ENCODE measurements at regions not wholly inside any gene's neighbourhood (a gene's known extent, or its start where the extent isn't known, plus 50 kb on each side); places are given as distances from the start of the nearest gene placed in this dataset.

DNA sequence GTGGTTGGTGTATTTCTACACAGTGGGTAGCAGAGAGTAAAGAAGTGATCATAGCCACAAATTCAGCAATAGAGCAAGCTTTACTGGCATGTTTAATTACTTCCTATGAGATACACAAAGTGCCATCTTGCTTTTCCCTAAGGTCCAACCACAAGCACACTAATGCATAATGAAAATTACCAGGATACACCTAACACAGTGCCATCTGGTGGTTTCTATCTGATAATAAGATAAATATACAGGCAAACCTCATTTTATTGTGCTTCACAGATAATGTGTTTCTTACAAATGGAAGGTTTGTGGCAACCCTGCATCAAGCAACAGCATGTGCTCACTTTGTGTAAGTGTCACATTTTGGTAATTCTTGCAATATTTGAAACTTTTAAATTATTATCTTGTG lies 223.0 kb downstream of the NSUN3 start:
- H3K27me3 ChIP-seq (ENCODE audit: control insufficient read depth, insufficient read depth, low read length) = no peaks in the 10 kb centered on the region
- intact Hi-C loops (cut with micrococcal nuclease) = no loop called here
- no peak overlapping the region for H3K4me3 ChIP-seq (ENCODE audit: low read length)
- no peaks in the 10 kb centered on the region for H3K9me3 ChIP-seq (ENCODE audit: control insufficient read depth, insufficient read depth, low read length)
- Mint-ChIP-seq H3K9me3 (peaks cover 0 to 4% of the 10 kb centered on the region in 2 donors), H3K27ac (no peak overlapping the region), H3K27me3 (ENCODE audit: low read depth in 2 of 2) (no peaks in the 10 kb centered on the region), H3K4me1 (no peaks in the 10 kb centered on the region), H3K4me3 (no peak overlapping the region), H3K36me3 (no peaks in the 10 kb centered on the region)
- DNase-seq (no peak), ATAC-seq (no peak)
- H3K4me1 ChIP-seq (ENCODE audit: control insufficient read depth, insufficient read depth, low read length) = no peaks in the 10 kb centered on the region
- no peak overlapping the region for H3K27ac ChIP-seq (ENCODE audit: low read length)
- H3K36me3 ChIP-seq (ENCODE audit: control insufficient read depth, insufficient read depth, low read length) = no peaks in the 10 kb centered on the region
- TF ChIP-seq CTCF (IDR thresholded peaks at IDR 0.05) = no peak

DNA sequence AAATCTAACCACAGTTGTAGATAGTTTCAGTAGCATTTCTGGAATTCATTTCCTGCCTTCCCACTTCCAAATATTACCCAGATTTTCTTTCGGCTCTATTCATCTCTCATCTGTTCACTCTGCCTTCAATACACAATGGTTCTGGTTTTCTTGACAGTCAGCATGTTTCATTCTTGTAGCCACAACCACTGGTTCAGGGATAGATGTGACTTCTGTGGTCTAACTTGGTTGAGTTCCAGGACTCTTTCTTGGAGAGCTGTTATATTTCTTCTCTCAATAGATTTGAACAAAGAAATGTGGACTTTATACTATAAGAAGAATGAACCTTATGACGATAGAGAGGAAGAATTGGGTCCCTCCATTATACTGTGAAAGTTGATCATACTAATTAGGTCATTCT lies 228.8 kb downstream of the NSUN3 start:
- DNase-seq = no peak
- no peak overlapping the region for H3K27ac Mint-ChIP-seq
- no peaks in the 10 kb centered on the region for H3K4me1 Mint-ChIP-seq
- Histone ChIP-seq H3K27me3 (ENCODE audit: control insufficient read depth, insufficient read depth, low read length) (no peaks in the 10 kb centered on the region), H3K36me3 (ENCODE audit: control insufficient read depth, insufficient read depth, low read length) (no peaks in the 10 kb centered on the region), H3K4me1 (ENCODE audit: control insufficient read depth, insufficient read depth, low read length) (no peaks in the 10 kb centered on the region), H3K27ac (ENCODE audit: low read length) (no peak overlapping the region), H3K9me3 (ENCODE audit: control insufficient read depth, insufficient read depth, low read length) (no peaks in the 10 kb centered on the region), H3K4me3 (ENCODE audit: low read length) (no peak overlapping the region)
- H3K36me3 Mint-ChIP-seq = no peaks in the 10 kb centered on the region
- WGBS (ENCODE audit: insufficient coverage) = 68% methylated on average over 2 of the region's 2 CpGs
- H3K4me3 Mint-ChIP-seq = no peak overlapping the region
- TF ChIP-seq CTCF (IDR thresholded peaks at IDR 0.05) = no peak
- intact Hi-C loops (cut with micrococcal nuclease) = no loop called here
- ATAC-seq = no peak
- peaks cover 3 to 8% of the 10 kb centered on the region in 2 donors for H3K9me3 Mint-ChIP-seq
- no peaks in the 10 kb centered on the region for H3K27me3 Mint-ChIP-seq (ENCODE audit: low read depth in 2 of 2)

DNA sequence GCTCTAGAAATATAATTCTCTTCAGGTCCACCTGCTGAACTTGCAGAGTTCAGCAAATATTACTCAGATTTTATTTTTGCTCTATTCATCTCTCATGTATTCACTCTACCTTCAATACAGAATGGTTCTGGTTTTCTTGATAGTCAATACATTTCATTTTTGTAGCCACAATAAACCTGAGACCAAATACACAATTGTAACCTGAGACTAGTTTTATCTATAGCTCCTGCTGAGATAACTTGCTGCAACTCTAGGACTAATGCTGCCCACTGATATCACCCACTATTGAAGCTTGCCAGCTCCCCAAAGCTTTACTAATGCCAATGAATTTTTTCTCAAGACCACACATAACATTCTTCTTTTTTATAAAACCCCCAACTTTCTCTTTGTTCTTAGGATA lies 229.3 kb downstream of the NSUN3 start:
- no peak for TF ChIP-seq CTCF (IDR thresholded peaks at IDR 0.05)
- H3K27me3 Mint-ChIP-seq (ENCODE audit: low read depth in 2 of 2) = no peaks in the 10 kb centered on the region
- Histone ChIP-seq H3K27me3 (ENCODE audit: control insufficient read depth, insufficient read depth, low read length) (no peaks in the 10 kb centered on the region), H3K4me1 (ENCODE audit: control insufficient read depth, insufficient read depth, low read length) (no peaks in the 10 kb centered on the region), H3K27ac (ENCODE audit: low read length) (no peak overlapping the region), H3K36me3 (ENCODE audit: control insufficient read depth, insufficient read depth, low read length) (no peaks in the 10 kb centered on the region), H3K9me3 (ENCODE audit: control insufficient read depth, insufficient read depth, low read length) (no peaks in the 10 kb centered on the region), H3K4me3 (ENCODE audit: low read length) (no peak overlapping the region)
- H3K9me3 Mint-ChIP-seq = peaks cover 6 to 8% of the 10 kb centered on the region in 2 donors
- ATAC-seq = no peak
- H3K27ac Mint-ChIP-seq = no peak overlapping the region
- DNase-seq = no peak
- no peaks in the 10 kb centered on the region for H3K36me3 Mint-ChIP-seq
- H3K4me3 Mint-ChIP-seq = no peak overlapping the region
- intact Hi-C loops (cut with micrococcal nuclease) = no loop called here
- H3K4me1 Mint-ChIP-seq = no peaks in the 10 kb centered on the region

- DNase-seq = no peak
- Histone ChIP-seq H3K36me3 (ENCODE audit: control insufficient read depth, insufficient read depth, low read length) (no peaks in the 10 kb centered on the region), H3K9me3 (ENCODE audit: control insufficient read depth, insufficient read depth, low read length) (no peaks in the 10 kb centered on the region), H3K4me1 (ENCODE audit: control insufficient read depth, insufficient read depth, low read length) (no peaks in the 10 kb centered on the region), H3K4me3 (ENCODE audit: low read length) (no peak overlapping the region), H3K27me3 (ENCODE audit: control insufficient read depth, insufficient read depth, low read length) (no peaks in the 10 kb centered on the region), H3K27ac (ENCODE audit: low read length) (no peak overlapping the region)
- no peak for TF ChIP-seq CTCF (IDR thresholded peaks at IDR 0.05)
- Mint-ChIP-seq H3K36me3 (no peaks in the 10 kb centered on the region), H3K4me1 (no peaks in the 10 kb centered on the region), H3K4me3 (no peak overlapping the region), H3K27me3 (ENCODE audit: low read depth in 2 of 2) (no peaks in the 10 kb centered on the region), H3K9me3 (peaks cover 6% of the 10 kb centered on the region in 2 donors), H3K27ac (no peak overlapping the region)
- ATAC-seq = no peak
- intact Hi-C loops (cut with micrococcal nuclease) = no loop called here
These were observed 230.9 kb downstream of the NSUN3 start for GRCh38 chr3:94293793-94294195.

All from natural killer cell (primary cell).